ENCODE measurements at regions not wholly inside any gene's neighbourhood (a gene's known extent, or its start where the extent isn't known, plus 50 kb on each side); places are given as distances from the start of the nearest gene placed in this dataset.

GRCh38 chr11:80414181-80415165, 973.6 kb upstream of the TENM4 start:
- no peak for TF ChIP-seq CTCF (IDR thresholded peaks at IDR 0.05)
- no peaks in the 10 kb centered on the region for H3K4me1 Mint-ChIP-seq
- no peak overlapping the region for H3K4me3 Mint-ChIP-seq

GRCh38 chr11:80412604-80413003, 971.8 kb upstream of the TENM4 start:
- Mint-ChIP-seq H3K9me3 (peaks cover 13% of the 10 kb centered on the region), H3K27me3 (ENCODE audit: low read depth, poor library complexity) (no peaks in the 10 kb centered on the region), H3K36me3 (ENCODE audit: low read depth) (no peaks in the 10 kb centered on the region), H3K27ac (no peak overlapping the region), H3K4me1 (no peaks in the 10 kb centered on the region), H3K4me3 (no peak overlapping the region)
- TF ChIP-seq CTCF (IDR thresholded peaks at IDR 0.05): no peak
- no peak for DNase-seq

More at GRCh38 chr11:80414181-80415165, 973.6 kb upstream of the TENM4 start:
- Mint-ChIP-seq H3K36me3 (ENCODE audit: low read depth) (no peaks in the 10 kb centered on the region), H3K9me3 (peaks cover 13% of the 10 kb centered on the region), H3K27me3 (ENCODE audit: low read depth, poor library complexity) (no peaks in the 10 kb centered on the region), H3K27ac (no peak overlapping the region)
- no peak for DNase-seq

- no peak overlapping the region for H3K4me3 Mint-ChIP-seq
- no peak overlapping the region for H3K27ac Mint-ChIP-seq
- no peaks in the 10 kb centered on the region for H3K27me3 Mint-ChIP-seq (ENCODE audit: low read depth, poor library complexity)
- no peak for TF ChIP-seq CTCF (IDR thresholded peaks at IDR 0.05)
- no peaks in the 10 kb centered on the region for H3K36me3 Mint-ChIP-seq (ENCODE audit: low read depth)
- no peak for DNase-seq
- no peaks in the 10 kb centered on the region for H3K9me3 Mint-ChIP-seq
- peaks cover 10% of the 10 kb centered on the region for H3K4me1 Mint-ChIP-seq
Measured at GRCh38 chr11:80393210-80393609, 952.4 kb upstream of the TENM4 start.

- H3K4me3 Mint-ChIP-seq: no peak overlapping the region
- no peaks in the 10 kb centered on the region for H3K27me3 Mint-ChIP-seq (ENCODE audit: low read depth, poor library complexity)
- no peaks in the 10 kb centered on the region for H3K36me3 Mint-ChIP-seq (ENCODE audit: low read depth)
- TF ChIP-seq CTCF (IDR thresholded peaks at IDR 0.05): no peak
- peaks cover 14% of the 10 kb centered on the region for H3K4me1 Mint-ChIP-seq
- no peaks in the 10 kb centered on the region for H3K9me3 Mint-ChIP-seq
- no peak for DNase-seq
- H3K27ac Mint-ChIP-seq: no peak overlapping the region
Measured at GRCh38 chr11:80390505-80390904, 949.7 kb upstream of the TENM4 start.

- no peaks in the 10 kb centered on the region for H3K9me3 Mint-ChIP-seq
- no peak overlapping the region for H3K27ac Mint-ChIP-seq
- no peak for TF ChIP-seq CTCF (IDR thresholded peaks at IDR 0.05)
- H3K4me1 Mint-ChIP-seq: peaks cover 14% of the 10 kb centered on the region
- H3K36me3 Mint-ChIP-seq (ENCODE audit: low read depth): no peaks in the 10 kb centered on the region
- no peak for DNase-seq
- H3K4me3 Mint-ChIP-seq: no peak overlapping the region
- H3K27me3 Mint-ChIP-seq (ENCODE audit: low read depth, poor library complexity): peaks cover 2% of the 10 kb centered on the region
Measured at GRCh38 chr11:80388536-80388935, 947.7 kb upstream of the TENM4 start.

- H3K27me3 Mint-ChIP-seq (ENCODE audit: low read depth, poor library complexity): peaks cover 3% of the 10 kb centered on the region
- H3K9me3 Mint-ChIP-seq: no peaks in the 10 kb centered on the region
- no peak for DNase-seq
- no peak overlapping the region for H3K4me3 Mint-ChIP-seq
- H3K36me3 Mint-ChIP-seq (ENCODE audit: low read depth): no peaks in the 10 kb centered on the region
- no peak for TF ChIP-seq CTCF (IDR thresholded peaks at IDR 0.05)
- H3K27ac Mint-ChIP-seq: no peak overlapping the region
- H3K4me1 Mint-ChIP-seq: peaks cover 14% of the 10 kb centered on the region
Measured at GRCh38 chr11:80388130-80388529, 947.3 kb upstream of the TENM4 start.

All from nephron progenitor cell (in vitro differentiated cells).